Iris pigment epithelial cell (primary cell): ENCODE measurements at regions not wholly inside any gene's neighbourhood (a gene's known extent, or its start where the extent isn't known, plus 50 kb on each side); places are given as distances from the start of the nearest gene placed in this dataset.

Experiments
- DNase-seq: peaks from one replicate; pipeline ENCODE4 v3.0.0-alpha.2; 2011; ENCODE audit warnings: low read depth

GRCh38 chr2:105570757-105571156 is 171.9 kb upstream of the FHL2 start:
- DNase-seq, result no peak

GRCh38 chr2:105570326-105570725 is 171.5 kb upstream of the FHL2 start:
- no peak for DNase-seq

GRCh38 chr2:105569606-105570005 is 170.8 kb upstream of the FHL2 start:
- DNase-seq, result no peak

GRCh38 chr2:105567996-105568494 is 169.2 kb upstream of the FHL2 start:
- no peak for DNase-seq

GRCh38 chr2:105563000-105563719 is 164.3 kb upstream of the FHL2 start:
- no peak for DNase-seq

- DNase-seq, result no peak
Measured at GRCh38 chr2:105561401-105561800, 162.6 kb upstream of the FHL2 start.

- no peak for DNase-seq
Measured at GRCh38 chr2:105560157-105560556, 161.3 kb upstream of the FHL2 start.

GRCh38 chr2:105557021-105557920 is 158.4 kb upstream of the FHL2 start:
- DNase-seq, result no peak

GRCh38 chr2:105556366-105556765 is 157.5 kb upstream of the FHL2 start:
- no peak for DNase-seq

GRCh38 chr2:105554235-105554634 is 155.4 kb upstream of the FHL2 start:
- no peak for DNase-seq

- peak; percentile 65 for DNase-seq
Measured at GRCh38 chr2:105553538-105554196, 154.8 kb upstream of the FHL2 start.

- DNase-seq, result no peak
Measured at GRCh38 chr2:105546628-105546974, 147.8 kb upstream of the FHL2 start.

- peak; percentile 70 for DNase-seq
Measured at GRCh38 chr2:105545730-105546627, 147.1 kb upstream of the FHL2 start.

- no peak for DNase-seq
Measured at GRCh38 chr2:105544591-105545377, 145.9 kb upstream of the FHL2 start.

- no peak for DNase-seq
Measured at GRCh38 chr2:105541189-105542050, 142.6 kb upstream of the FHL2 start.

- no peak for DNase-seq
Measured at GRCh38 chr2:105540642-105541041, 141.8 kb upstream of the FHL2 start.

- DNase-seq, result no peak
Measured at GRCh38 chr2:105539331-105539730, 140.5 kb upstream of the FHL2 start.

GRCh38 chr2:105538840-105539239 is 140.0 kb upstream of the FHL2 start:
- DNase-seq, result no peak

- DNase-seq, result no peak
Measured at GRCh38 chr2:105537920-105538319, 139.1 kb upstream of the FHL2 start.

GRCh38 chr2:105537466-105537865 is 138.6 kb upstream of the FHL2 start:
- no peak for DNase-seq
